HCT116 (cell line): ENCODE measurements at regions not wholly inside any gene's neighbourhood (a gene's known extent, or its start where the extent isn't known, plus 50 kb on each side); places are given as distances from the start of the nearest gene placed in this dataset.

ENCODE experiments used
- ATAC-seq: fragments of 200-7000 bp; cut with Tn5 transposase; 2 replicates; pipeline ENCODE4 v1.9.1; 2020; ENCODE audit warnings: mild to moderate bottlenecking, moderate library complexity
- BruUV-seq: library from RNA; stranded (reverse); fragments of 400-500 nt; replicated peaks from 2 replicates; lab custom pipeline; 2021; lab: Mats Ljungman, UMichigan
- CTCF ChIA-PET: fragments of 300-600 bp; sonication (Branson Sonifier 250); formaldehyde crosslinking; loops from one replicate; lab custom pipeline; 2021; ENCODE audit warnings: antibody characterized with exemption; lab: Charles Lee
- POLR2A ChIA-PET: fragments of 300-600, 350-600 bp; sonication (Branson Sonifier 250); formaldehyde crosslinking; loops from one replicate; lab custom pipeline; 2021; ENCODE audit warnings: antibody characterized with exemption; lab: Charles Lee
- RAD21 ChIA-PET, 2 experiments: fragments of 300-600 bp; sonication (Branson Sonifier 250); formaldehyde crosslinking; loops; one replicate each; lab custom pipeline; 2023; ENCODE audit warnings: low total read pairs in 2 of 2; ENCODE audit not compliant: uncharacterized antibody in 2 of 2, unreplicated experiment in 2 of 2, low non-redundant PET in 1 of 2; lab: Charles Lee
- DNase-seq: peaks from one replicate; pipeline ENCODE4 v3.0.0-alpha.2; 2010; ENCODE audit warnings: low read depth, low spot score
- H2AFZ ChIP-seq: fragments of 200-600 bp; shearing (Covaris generic), sonication (generic); 2 replicates; pipeline ENCODE4 v1.6.1; 2017; ENCODE audit warnings: low read depth, mixed run types, mixed read lengths, antibody characterized with exemption, low read length; ENCODE audit not compliant: poor library complexity, severe bottlenecking
- H3K27ac ChIP-seq: 2 replicates; pipeline ENCODE4 v1.5.1; 2012; ENCODE audit warnings: low read depth, low read length
- H3K27me3 ChIP-seq: fragments of 200-600 bp; sonication (generic); 2 replicates; pipeline ENCODE4 v1.6.1; 2016; ENCODE audit warnings: mixed run types, low read length, mixed read lengths; ENCODE audit not compliant: insufficient read depth
- H3K36me3 ChIP-seq, 2 experiments: fragments of 200-500 bp in 1 of 2; fragments of 200-600 bp in 1 of 2; sonication (Bioruptor generic) in 1 of 2; sonication (generic) in 1 of 2; 2 replicates each; pipeline versions ENCODE4 v1.5.1 to v1.6.1; 2014 to 2016; ENCODE audit warnings: low read length in 2 of 2, inconsistent platforms in 1 of 2, mixed read lengths in 1 of 2, mixed run types in 1 of 2; ENCODE audit not compliant: insufficient read depth in 2 of 2, control insufficient read depth in 1 of 2
- H3K4me1 ChIP-seq, 2 experiments: fragments of 200-600 bp in 1 of 2; sonication (generic) in 1 of 2; 2 replicates each; pipeline versions ENCODE4 v1.5.1 to v1.6.1; 2012 to 2017; ENCODE audit warnings: low read length in 2 of 2, inconsistent platforms in 1 of 2, mild to moderate bottlenecking in 1 of 2, mixed read lengths in 1 of 2, mixed run types in 1 of 2, moderate library complexity in 1 of 2; ENCODE audit not compliant: insufficient read depth in 2 of 2, control insufficient read depth in 1 of 2
- H3K4me2 ChIP-seq: fragments of 200-600 bp; sonication (generic); 2 replicates; pipeline ENCODE4 v1.6.1; 2017; ENCODE audit warnings: mixed run types, low read length, mixed read lengths
- H3K4me3 ChIP-seq, 2 experiments: fragments of 200-600 bp in 1 of 2; sonication (generic) in 1 of 2; replicated peaks in 1 of 2; 2 replicates each; pipeline ENCODE4 v1.5.1; 2011 to 2016; ENCODE audit warnings: low read length in 2 of 2, control low read depth in 1 of 2, low read depth in 1 of 2, mild to moderate bottlenecking in 1 of 2, mixed read lengths in 1 of 2, mixed run types in 1 of 2
- H3K79me2 ChIP-seq: fragments of 200-600 bp; sonication (generic); 2 replicates; pipeline ENCODE4 v1.6.1; 2017; ENCODE audit warnings: mild to moderate bottlenecking, mixed run types, low read length, moderate library complexity, mixed read lengths; ENCODE audit not compliant: insufficient read depth
- H3K9ac ChIP-seq: fragments of 200-600 bp; sonication (generic); 2 replicates; pipeline ENCODE4 v1.6.1; 2016; ENCODE audit warnings: low read length, mixed read lengths
- H3K9me2 ChIP-seq: fragments of 200-600 bp; sonication (generic), shearing (Covaris generic); 2 replicates; pipeline ENCODE4 v1.6.1; 2017; ENCODE audit warnings: mixed run types, mild to moderate bottlenecking, moderate library complexity; ENCODE audit not compliant: insufficient read depth
- H3K9me3 ChIP-seq, 2 experiments: fragments of 200-500 bp in 1 of 2; fragments of 200-600 bp in 1 of 2; sonication (Bioruptor generic) in 1 of 2; sonication (generic) in 1 of 2; 2 replicates each; pipeline ENCODE4 v1.6.1; 2014 to 2017; ENCODE audit warnings: low read length in 2 of 2, mixed read lengths in 2 of 2, inconsistent platforms in 1 of 2, low read depth in 1 of 2, mild to moderate bottlenecking in 1 of 2, mixed run types in 1 of 2, moderate library complexity in 1 of 2; ENCODE audit not compliant: control insufficient read depth in 1 of 2, insufficient read depth in 1 of 2
- H4K20me1 ChIP-seq: fragments of 200-600 bp; sonication (generic), shearing (Covaris generic); 2 replicates; pipeline ENCODE4 v1.6.1; 2017; ENCODE audit warnings: mixed run types, mild to moderate bottlenecking, moderate library complexity; ENCODE audit not compliant: insufficient read depth
- EGR1 ChIP-seq: IDR thresholded peaks from 2 replicates; pipeline ENCODE4 v1.6.1; 2012; ENCODE audit warnings: low read depth
- EZH2phosphoT487 ChIP-seq: fragments of 200-600 bp; IDR thresholded peaks from 2 replicates; pipeline ENCODE4 v1.6.1; 2018; ENCODE audit warnings: antibody characterized with exemption, borderline replicate concordance
- FOSL1 ChIP-seq: IDR thresholded peaks from 2 replicates; pipeline ENCODE4 v1.6.1; 2012; ENCODE audit warnings: low read depth
- JUND ChIP-seq: IDR thresholded peaks from 2 replicates; pipeline ENCODE4 v1.6.1; 2012
- RAD21 ChIP-seq: IDR thresholded peaks from 2 replicates; pipeline ENCODE4 v1.6.1; 2012; ENCODE audit warnings: low read depth, mild to moderate bottlenecking
- SIN3A ChIP-seq: IDR thresholded peaks from 2 replicates; pipeline ENCODE4 v1.6.1; 2012; ENCODE audit warnings: low read depth
- SP1 ChIP-seq: IDR thresholded peaks from 2 replicates; pipeline ENCODE4 v1.6.1; 2012; ENCODE audit warnings: low read depth
- TCF7L2 ChIP-seq: IDR thresholded peaks from 2 replicates; pipeline ENCODE4 v1.7.0; 2011; ENCODE audit warnings: borderline replicate concordance, inconsistent platforms; ENCODE audit not compliant: insufficient read depth, insufficient read length; ENCODE audit errors: extremely low read depth
- YY1 ChIP-seq: IDR thresholded peaks from 2 replicates; pipeline ENCODE4 v1.6.1; 2011; ENCODE audit warnings: low read length, low read depth, moderate library complexity, mild to moderate bottlenecking; ENCODE audit not compliant: insufficient replicate concordance; ENCODE audit errors: extremely low read depth
- ZFX ChIP-seq: fragments of 450-650 bp; IDR thresholded peaks from 2 replicates; pipeline ENCODE4 v1.6.1; 2017
- intact Hi-C: fragments of 100-400 bp; cut with micrococcal nuclease; formaldehyde crosslinking; loops from 2 replicates; pipeline ENCODE4 v1.10.0; 2022
- TF ChIP-seq, protein P1 (sequence below), 3 experiments: fragments of 200-600 bp in 1 of 3; sonication (generic) in 1 of 3; IDR thresholded peaks in 2 of 3; conservative IDR thresholded peaks in 1 of 3; 2 replicates each; pipeline ENCODE4 v1.5.1; 2012 to 2017; ENCODE audit warnings: low read depth in 2 of 3, low read length in 2 of 3, antibody characterized with exemption in 1 of 3, borderline replicate concordance in 1 of 3, control low read depth in 1 of 3, mild to moderate bottlenecking in 1 of 3, mixed read lengths in 1 of 3, mixed run types in 1 of 3, moderate library complexity in 1 of 3; ENCODE audit not compliant: insufficient read depth in 1 of 3
- TF ChIP-seq, protein P2 (sequence below): IDR thresholded peaks from 2 replicates; pipeline ENCODE4 v1.6.1; 2011; ENCODE audit warnings: mild to moderate bottlenecking, low read length, moderate library complexity; ENCODE audit not compliant: insufficient replicate concordance; ENCODE audit errors: extremely low read depth
- TF ChIP-seq, protein P3 (sequence below): IDR thresholded peaks from 2 replicates; pipeline ENCODE4 v1.6.1; 2012

DNA sequence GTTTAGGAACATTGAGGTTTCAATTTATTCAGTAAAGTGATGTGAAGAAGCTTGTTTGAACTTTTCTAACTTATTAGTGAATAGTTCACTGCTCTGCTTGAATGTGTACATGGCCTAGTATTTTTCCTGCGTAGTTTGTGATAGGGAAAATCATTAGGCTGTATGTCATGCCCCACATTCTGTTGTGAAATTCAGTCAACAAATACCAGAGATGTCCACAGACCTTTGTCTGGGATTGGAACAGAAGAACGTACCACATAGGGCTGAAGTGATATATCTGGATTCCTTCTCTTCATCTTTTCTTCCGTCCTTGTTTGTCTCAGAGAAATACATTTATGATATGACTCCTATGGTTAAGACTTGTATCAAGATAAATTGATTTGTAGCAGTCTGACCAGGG, 88.8 kb upstream of the PLS3 start:
- H3K9ac ChIP-seq: no peak overlapping the region

DNA sequence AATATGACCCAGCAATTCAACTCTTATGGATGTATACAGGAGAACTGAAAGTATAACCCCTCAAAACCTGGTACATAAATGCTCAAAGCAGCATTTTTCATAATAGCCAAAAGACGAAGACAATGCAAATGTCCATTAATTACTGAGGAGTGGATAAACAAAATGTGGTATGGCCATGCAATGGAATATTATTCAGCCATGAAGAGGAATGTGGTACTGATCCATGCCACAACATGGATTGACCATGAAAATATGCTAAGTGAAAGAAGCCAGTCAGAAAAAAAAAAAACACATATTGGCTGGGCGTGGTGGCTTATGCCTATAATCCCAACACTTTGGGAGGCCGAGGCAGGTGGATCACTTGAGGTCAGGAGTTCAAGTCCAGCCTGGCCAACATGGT, 74.5 kb upstream of the PLS3 start:
- H3K9ac ChIP-seq: no peak overlapping the region
- H3K36me3 ChIP-seq: no peaks in the 10 kb centered on the region
- intact Hi-C loops: no loop called here
- no peaks in the 10 kb centered on the region for H3K27me3 ChIP-seq
- no peak for TF ChIP-seq TCF7L2
- TF ChIP-seq, protein P1, sequence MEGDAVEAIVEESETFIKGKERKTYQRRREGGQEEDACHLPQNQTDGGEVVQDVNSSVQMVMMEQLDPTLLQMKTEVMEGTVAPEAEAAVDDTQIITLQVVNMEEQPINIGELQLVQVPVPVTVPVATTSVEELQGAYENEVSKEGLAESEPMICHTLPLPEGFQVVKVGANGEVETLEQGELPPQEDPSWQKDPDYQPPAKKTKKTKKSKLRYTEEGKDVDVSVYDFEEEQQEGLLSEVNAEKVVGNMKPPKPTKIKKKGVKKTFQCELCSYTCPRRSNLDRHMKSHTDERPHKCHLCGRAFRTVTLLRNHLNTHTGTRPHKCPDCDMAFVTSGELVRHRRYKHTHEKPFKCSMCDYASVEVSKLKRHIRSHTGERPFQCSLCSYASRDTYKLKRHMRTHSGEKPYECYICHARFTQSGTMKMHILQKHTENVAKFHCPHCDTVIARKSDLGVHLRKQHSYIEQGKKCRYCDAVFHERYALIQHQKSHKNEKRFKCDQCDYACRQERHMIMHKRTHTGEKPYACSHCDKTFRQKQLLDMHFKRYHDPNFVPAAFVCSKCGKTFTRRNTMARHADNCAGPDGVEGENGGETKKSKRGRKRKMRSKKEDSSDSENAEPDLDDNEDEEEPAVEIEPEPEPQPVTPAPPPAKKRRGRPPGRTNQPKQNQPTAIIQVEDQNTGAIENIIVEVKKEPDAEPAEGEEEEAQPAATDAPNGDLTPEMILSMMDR (IDR thresholded peaks at IDR 0.05 in 2 of 3, conservative IDR thresholded peaks at IDR 0.05 in 1 of 3; ENCODE audit: borderline replicate concordance in 1 of 3, insufficient read depth in 1 of 3, low read depth in 2 of 3, low read length in 2 of 3): no peak
- no peak for TF ChIP-seq SP1
- TF ChIP-seq SIN3A: no peak
- TF ChIP-seq, protein P2, sequence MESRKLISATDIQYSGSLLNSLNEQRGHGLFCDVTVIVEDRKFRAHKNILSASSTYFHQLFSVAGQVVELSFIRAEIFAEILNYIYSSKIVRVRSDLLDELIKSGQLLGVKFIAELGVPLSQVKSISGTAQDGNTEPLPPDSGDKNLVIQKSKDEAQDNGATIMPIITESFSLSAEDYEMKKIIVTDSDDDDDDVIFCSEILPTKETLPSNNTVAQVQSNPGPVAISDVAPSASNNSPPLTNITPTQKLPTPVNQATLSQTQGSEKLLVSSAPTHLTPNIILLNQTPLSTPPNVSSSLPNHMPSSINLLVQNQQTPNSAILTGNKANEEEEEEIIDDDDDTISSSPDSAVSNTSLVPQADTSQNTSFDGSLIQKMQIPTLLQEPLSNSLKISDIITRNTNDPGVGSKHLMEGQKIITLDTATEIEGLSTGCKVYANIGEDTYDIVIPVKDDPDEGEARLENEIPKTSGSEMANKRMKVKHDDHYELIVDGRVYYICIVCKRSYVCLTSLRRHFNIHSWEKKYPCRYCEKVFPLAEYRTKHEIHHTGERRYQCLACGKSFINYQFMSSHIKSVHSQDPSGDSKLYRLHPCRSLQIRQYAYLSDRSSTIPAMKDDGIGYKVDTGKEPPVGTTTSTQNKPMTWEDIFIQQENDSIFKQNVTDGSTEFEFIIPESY: no peak
- TF ChIP-seq RAD21: no peak
- TF ChIP-seq JUND: no peak
- no peak for TF ChIP-seq ZFX
- no peak for TF ChIP-seq FOSL1
- no peak for TF ChIP-seq YY1
- TF ChIP-seq, protein P3, sequence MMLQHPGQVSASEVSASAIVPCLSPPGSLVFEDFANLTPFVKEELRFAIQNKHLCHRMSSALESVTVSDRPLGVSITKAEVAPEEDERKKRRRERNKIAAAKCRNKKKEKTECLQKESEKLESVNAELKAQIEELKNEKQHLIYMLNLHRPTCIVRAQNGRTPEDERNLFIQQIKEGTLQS: no peak
- no peaks in the 10 kb centered on the region for H3K79me2 ChIP-seq
- ATAC-seq (no peak), DNase-seq (no peak)
- no peaks in the 10 kb centered on the region for H3K9me3 ChIP-seq
- H3K9me2 ChIP-seq: no peaks in the 10 kb centered on the region
- ChIA-PET POLR2A (no interaction called here), RAD21 (no interaction called here), CTCF (no interaction called here)
- H2AFZ ChIP-seq: no peak overlapping the region
- no peak overlapping the region for H3K27ac ChIP-seq
- no peak overlapping the region for H3K4me2 ChIP-seq
- H3K4me3 ChIP-seq: no peak overlapping the region
- H4K20me1 ChIP-seq: no peaks in the 10 kb centered on the region
- no peaks in the 10 kb centered on the region for H3K4me1 ChIP-seq
- BruUV-seq: no TSS peak

More for the DNA sequence above, 88.8 kb upstream of the PLS3 start:
- BruUV-seq: no TSS peak
- no peak overlapping the region for H2AFZ ChIP-seq
- no peaks in the 10 kb centered on the region for H3K9me3 ChIP-seq
- no peaks in the 10 kb centered on the region for H3K9me2 ChIP-seq
- DNase-seq: no peak
- no peaks in the 10 kb centered on the region for H4K20me1 ChIP-seq
- no peak overlapping the region for H3K4me2 ChIP-seq
- POLR2A ChIA-PET: no interaction called here
- no peak overlapping the region for H3K4me3 ChIP-seq
- no peaks in the 10 kb centered on the region for H3K36me3 ChIP-seq
- no peaks in the 10 kb centered on the region for H3K4me1 ChIP-seq
- RAD21 ChIA-PET: no interaction called here
- intact Hi-C loops: no loop called here
- H3K79me2 ChIP-seq: no peaks in the 10 kb centered on the region
- no peak for ATAC-seq
- H3K27ac ChIP-seq: no peak overlapping the region
- TF ChIP-seq EGR1: no peak
- TF ChIP-seq EZH2phosphoT487: no peak
- no peak for TF ChIP-seq YY1
- TF ChIP-seq SP1: no peak
- no peaks in the 10 kb centered on the region for H3K27me3 ChIP-seq
- CTCF ChIA-PET: no interaction called here
